ENCODE measurements at regions not wholly inside any gene's neighbourhood (a gene's known extent, or its start where the extent isn't known, plus 50 kb on each side); places are given as distances from the start of the nearest gene placed in this dataset.

- no peak for TF ChIP-seq CTCF (IDR thresholded peaks at IDR 0.05)
- TF ChIP-seq POLR2A (IDR thresholded peaks at IDR 0.05) = no peak
Measured at GRCh38 chr20:40309731-40310130, 379.3 kb downstream of the MAFB start.
